ENCODE measurements at regions not wholly inside any gene's neighbourhood (a gene's known extent, or its start where the extent isn't known, plus 50 kb on each side); places are given as distances from the start of the nearest gene placed in this dataset.
"Not testable (repeated sequence)": the region's sequence is repeated elsewhere in the genome, so short reads cannot be mapped to it uniquely, and the experiment has no call there.

DNA sequence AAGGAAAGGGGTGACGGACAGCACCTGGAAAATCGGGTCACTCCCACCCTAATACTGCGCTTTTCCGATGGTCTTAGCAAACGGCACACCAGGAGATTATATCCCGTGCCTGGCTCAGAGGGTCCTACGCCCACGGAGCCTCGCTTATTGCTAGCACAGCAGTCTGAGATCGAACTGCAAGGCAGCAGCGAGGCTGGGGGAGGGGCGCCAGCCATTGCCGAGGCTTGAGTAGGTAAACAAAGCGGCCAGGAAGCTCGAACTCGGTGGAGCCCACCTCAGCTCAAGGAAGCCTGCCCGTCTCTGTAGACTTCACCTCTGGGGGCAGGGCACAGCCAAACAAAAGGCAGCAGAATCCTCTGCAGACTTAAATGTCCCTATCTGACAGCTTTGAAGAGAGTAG lies 91.5 kb upstream of the MBIP start:
- H4K8ac ChIP-seq (ENCODE audit: low read depth in 2 of 2, low read length in 2 of 2); BruUV-seq (replicated peaks); H2AK9ac ChIP-seq (replicated peaks; ENCODE audit: low read depth, low read length, poor library complexity); H3K9me1 ChIP-seq (ENCODE audit: insufficient read depth, low read length); H3K56ac ChIP-seq (ENCODE audit: extremely low read depth, insufficient read depth, low read length); dilution Hi-C loops (cut with HindIII; ENCODE audit: low sequenced_read_pairs, unreplicated experiment); ATAC-seq (ENCODE audit: low read depth); intact Hi-C loops (cut with micrococcal nuclease); H3K14ac ChIP-seq (replicated peaks; ENCODE audit: low read depth, low read length); H2BK120ac ChIP-seq (ENCODE audit: low read depth, low read length); H4K5ac ChIP-seq (ENCODE audit: low read depth, low read length); in situ Hi-C loops (cut with MboI; ENCODE audit: low sequenced_read_pairs); H2BK5ac ChIP-seq (ENCODE audit: low read depth, low read length, poor library complexity, severe bottlenecking); DNase-seq; H3K4me2 ChIP-seq (ENCODE audit: low read depth, low read length); H2BK20ac ChIP-seq (ENCODE audit: low read depth, low read length); H3K4me3 ChIP-seq (ENCODE audit: insufficient read depth, low read depth, low read length); H3K23ac ChIP-seq (ENCODE audit: low read depth, low read length); H2BK15ac ChIP-seq (ENCODE audit: low read depth, low read length); H3K9ac ChIP-seq (ENCODE audit: low read depth, low read length); H2AFZ ChIP-seq (replicated peaks; ENCODE audit: low read length, poor library complexity); H4K20me1 ChIP-seq (ENCODE audit: insufficient read depth, low read length); H3K4me1 ChIP-seq (ENCODE audit: control insufficient read depth, insufficient read depth, low read length); CTCF ChIA-PET; H3K18ac ChIP-seq (ENCODE audit: low read depth, low read length); H4K91ac ChIP-seq (ENCODE audit: insufficient read depth, low read depth, low read length); POLR2A ChIA-PET (ENCODE audit: unreplicated experiment); H3K79me1 ChIP-seq (ENCODE audit: low read depth in 1 of 2, low read length in 2 of 2); H3K9me3 ChIP-seq (ENCODE audit: control insufficient read depth, insufficient read depth, low read length); H3K27me3 ChIP-seq (ENCODE audit: control insufficient read depth, insufficient read depth, low read length); H3K36me3 ChIP-seq (ENCODE audit: control insufficient read depth, insufficient read depth, low read length); H3K4ac ChIP-seq (ENCODE audit: low read depth, low read length); H2AK5ac ChIP-seq (ENCODE audit: low read depth, low read length); H3K27ac ChIP-seq (ENCODE audit: insufficient read depth, low read length): not testable (repeated sequence)
- WGBS, 2 experiments (ENCODE audit: extremely low coverage in 2 of 2, insufficient read length in 1 of 2) = 60% methylated on average over 1 of the region's 17 CpGs; no CpG with 5 or more reads in 1 of the 2 experiments
